H54 (cell line): ENCODE measurements at regions not wholly inside any gene's neighbourhood (a gene's known extent, or its start where the extent isn't known, plus 50 kb on each side); places are given as distances from the start of the nearest gene placed in this dataset.

Experiments
- DNase-seq: peaks from one replicate; pipeline ENCODE4 v3.0.0; 2011; ENCODE audit warnings: low spot score, mixed read lengths; ENCODE audit not compliant: insufficient read length
- FAIRE-seq: peaks from 3 replicates; lab custom pipeline; 2011; peaks lifted over from hg19 to GRCh38; lab: Jason Lieb, UNC
- POLR2A ChIP-seq: IDR thresholded peaks from 2 replicates; pipeline ENCODE4 v1.6.1; 2011; ENCODE audit warnings: low read depth, mild to moderate bottlenecking, low read length

- no peak for TF ChIP-seq POLR2A
- peak; percentile 66 for FAIRE-seq
- DNase-seq = no peak
These were observed 489.8 kb downstream of the PABPC4L start for GRCh38 chr4:133711817-133712216.

GRCh38 chr4:133694416-133694815 lies 507.2 kb downstream of the PABPC4L start:
- DNase-seq (no peak), FAIRE-seq (no peak)

DNA sequence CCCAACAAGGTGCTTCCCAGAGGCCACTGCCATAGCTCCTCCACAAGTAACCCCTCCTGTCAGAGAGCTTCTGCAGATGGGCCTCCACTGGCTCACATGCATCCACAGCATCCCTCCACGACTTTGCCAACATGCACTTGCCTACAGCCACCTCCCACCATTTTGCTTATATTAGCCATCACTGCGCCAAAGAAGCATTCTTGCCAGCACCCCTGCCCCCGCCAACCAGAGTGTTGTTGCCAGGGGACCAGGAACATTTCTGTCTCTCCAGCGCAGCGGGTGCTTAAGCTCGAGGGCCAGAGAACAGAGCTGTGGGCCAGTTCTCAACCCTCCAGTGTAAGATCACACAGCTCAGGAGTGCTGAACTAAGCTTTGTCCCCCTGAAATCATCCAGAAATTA lies 517.6 kb downstream of the PABPC4L start:
- FAIRE-seq (no peak), DNase-seq (no peak)
- TF ChIP-seq POLR2A = no peak

More at GRCh38 chr4:133694416-133694815, 507.2 kb downstream of the PABPC4L start:
- no peak for TF ChIP-seq POLR2A

- FAIRE-seq (no peak), DNase-seq (no peak)
- TF ChIP-seq POLR2A = no peak
These were observed 519.2 kb downstream of the PCDH10 start for GRCh38 chr4:133668061-133668851.

DNA sequence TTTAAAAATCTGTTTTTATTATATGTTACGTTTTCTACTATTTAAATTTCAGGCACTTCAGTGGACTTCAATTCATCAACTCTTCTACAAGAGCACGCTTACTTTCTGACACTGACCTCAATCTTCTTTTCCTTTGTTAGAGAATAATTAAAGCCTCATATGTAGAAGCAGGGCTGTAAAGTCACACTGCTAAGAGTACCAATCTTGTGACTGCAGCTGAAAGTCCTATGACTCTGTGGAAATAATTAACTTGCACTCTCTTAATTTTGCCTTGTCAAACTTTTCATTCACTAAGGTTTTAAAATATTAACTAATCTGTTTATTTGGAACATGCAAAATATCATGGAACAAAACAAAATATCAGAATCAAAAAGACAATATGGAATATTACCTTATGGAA lies 498.1 kb downstream of the PCDH10 start:
- FAIRE-seq = no peak
- no peak for DNase-seq
- TF ChIP-seq POLR2A = no peak

GRCh38 chr4:133641191-133641590 lies 492.1 kb downstream of the PCDH10 start:
- TF ChIP-seq POLR2A = no peak
- DNase-seq (no peak), FAIRE-seq (no peak)

- no peak for FAIRE-seq
- no peak for DNase-seq
- TF ChIP-seq POLR2A = no peak
These were observed 489.7 kb downstream of the PCDH10 start for GRCh38 chr4:133638751-133639150.

GRCh38 chr4:133637161-133637560 lies 488.1 kb downstream of the PCDH10 start:
- TF ChIP-seq POLR2A = no peak
- DNase-seq (no peak), FAIRE-seq (no peak)

DNA sequence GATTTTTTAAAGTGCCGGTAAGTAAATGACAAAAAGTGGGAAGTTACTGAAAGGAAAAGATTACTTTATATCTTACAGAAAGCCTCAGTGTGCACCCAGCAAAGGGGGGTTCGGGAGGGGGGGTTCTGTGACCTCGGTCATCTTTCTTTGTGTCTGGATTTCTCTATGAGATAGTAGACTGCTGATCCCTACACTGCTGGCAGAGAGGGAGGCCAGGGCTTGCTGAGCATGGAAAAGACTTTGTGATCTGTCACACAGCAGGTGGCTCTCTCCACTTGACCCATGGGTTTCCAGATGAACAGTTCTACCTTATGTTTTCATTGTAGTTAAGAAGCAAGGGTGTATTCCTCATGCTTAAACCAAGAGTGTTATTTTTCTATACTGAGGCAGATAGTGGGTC lies 475.6 kb downstream of the PCDH10 start:
- DNase-seq = no peak
- FAIRE-seq = no peak
- TF ChIP-seq POLR2A = no peak

- DNase-seq (no peak), FAIRE-seq (no peak)
- no peak for TF ChIP-seq POLR2A
These were observed 474.8 kb downstream of the PCDH10 start for GRCh38 chr4:133623847-133624246.

DNA sequence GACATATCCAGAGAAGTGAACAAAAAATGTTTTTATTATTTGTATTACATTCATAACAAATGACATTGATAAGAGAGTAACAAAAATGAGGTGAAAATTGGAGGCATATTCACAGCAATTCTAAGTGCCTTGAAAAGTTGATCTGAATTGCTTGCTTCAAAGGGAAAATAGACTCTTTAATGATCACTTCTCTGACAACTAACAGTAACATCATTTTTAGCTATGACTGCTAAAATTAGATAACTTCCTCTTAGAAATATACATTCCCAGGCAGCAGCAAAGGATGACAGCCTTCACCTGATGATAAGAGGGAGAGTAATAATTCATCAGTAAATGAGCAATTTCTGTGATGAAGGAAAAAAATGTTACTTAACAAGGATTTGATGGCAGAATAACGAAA lies 472.5 kb downstream of the PCDH10 start:
- DNase-seq = no peak
- FAIRE-seq = no peak
- no peak for TF ChIP-seq POLR2A

DNA sequence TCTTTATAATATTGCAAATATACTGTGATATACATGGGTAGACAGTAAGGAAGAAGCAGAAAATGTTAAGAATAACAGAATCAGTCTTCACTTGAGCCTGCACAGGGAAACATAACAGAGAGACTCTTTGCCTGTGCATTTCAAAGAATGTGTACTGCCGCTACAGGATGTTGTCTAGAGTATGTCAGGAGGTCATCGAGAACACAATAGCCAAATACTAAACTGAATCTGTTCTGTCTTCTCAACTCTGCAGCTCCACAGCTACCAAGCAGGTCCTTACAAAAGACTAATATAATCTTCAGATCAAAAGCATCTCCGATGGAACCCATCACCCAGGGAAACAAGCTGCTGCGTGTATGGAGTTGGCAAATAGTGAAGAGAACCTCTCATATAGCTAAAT lies 471.5 kb downstream of the PCDH10 start:
- DNase-seq = no peak
- no peak for FAIRE-seq
- no peak for TF ChIP-seq POLR2A

GRCh38 chr4:133618963-133619362 lies 469.9 kb downstream of the PCDH10 start:
- no peak for TF ChIP-seq POLR2A
- FAIRE-seq (no peak), DNase-seq (no peak)

DNA sequence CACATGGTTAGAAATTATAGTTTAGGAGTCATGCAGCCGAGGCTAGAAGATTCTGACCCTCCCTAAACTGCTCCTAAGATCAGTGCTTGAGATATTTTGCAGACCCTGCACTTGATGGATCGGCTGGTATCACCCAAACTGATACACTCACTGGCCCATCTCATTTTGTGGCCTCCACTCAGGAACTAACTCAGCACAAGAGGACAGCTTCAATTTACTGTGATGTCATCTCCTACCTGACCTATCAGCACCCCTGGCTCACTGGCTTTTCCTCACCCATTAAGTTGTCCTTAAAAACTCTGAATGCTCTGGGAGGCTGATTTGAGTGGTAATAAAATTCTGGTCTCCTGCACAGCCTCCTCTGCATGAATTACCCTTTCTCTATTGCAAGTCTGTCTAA lies 450.9 kb downstream of the PCDH10 start:
- FAIRE-seq (no peak), DNase-seq (no peak)
- no peak for TF ChIP-seq POLR2A

DNA sequence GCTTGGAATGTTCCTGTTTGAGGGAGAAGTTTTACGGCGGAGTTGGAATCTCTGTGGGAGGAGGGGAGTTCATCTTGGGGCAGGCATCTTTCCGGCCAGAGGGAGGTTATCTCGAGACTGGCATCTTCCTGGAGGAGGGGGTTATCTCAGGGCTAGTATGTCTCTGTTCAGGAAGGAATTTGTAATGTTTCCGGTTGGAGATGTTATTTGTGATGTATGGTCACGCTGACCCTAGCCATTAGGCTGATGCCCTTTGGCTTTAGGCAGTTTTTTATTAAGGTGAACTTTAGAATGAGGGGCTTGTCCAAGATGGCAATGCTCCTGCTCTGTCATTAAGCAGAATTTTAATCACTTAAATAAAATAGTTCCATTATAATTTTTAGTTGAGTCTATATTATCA lies 449.7 kb downstream of the PCDH10 start:
- TF ChIP-seq POLR2A = no peak
- no peak for FAIRE-seq
- DNase-seq = no peak

- no peak for FAIRE-seq
- no peak for DNase-seq
- TF ChIP-seq POLR2A = no peak
These were observed 448.2 kb downstream of the PCDH10 start for GRCh38 chr4:133597251-133597650.
